NCI-H187 (cell line): ENCODE measurements at regions not wholly inside any gene's neighbourhood (a gene's known extent, or its start where the extent isn't known, plus 50 kb on each side); places are given as distances from the start of the nearest gene placed in this dataset.
"Not testable (repeated sequence)": the region's sequence is repeated elsewhere in the genome, so short reads cannot be mapped to it uniquely, and the experiment has no call there.

Source experiments
- DNase-seq, 2 experiments: peaks; one replicate each; lab custom pipeline; 2025; lab: John Stamatoyannopoulos, UW

GRCh38 chr14:41549821-41550607 lies 56.7 kb upstream of the LRFN5 start:
- DNase-seq: no peak

GRCh38 chr14:41549282-41549681 lies 57.4 kb upstream of the LRFN5 start:
- DNase-seq: no peak

GRCh38 chr14:41548666-41549065 lies 58.0 kb upstream of the LRFN5 start:
- no peak for DNase-seq

GRCh38 chr14:41541333-41541732 lies 65.3 kb upstream of the LRFN5 start:
- DNase-seq: no peak

GRCh38 chr14:41532255-41532654 lies 74.4 kb upstream of the LRFN5 start:
- DNase-seq: no peak

- no peak for DNase-seq
Observed at GRCh38 chr14:41521891-41522290, 84.8 kb upstream of the LRFN5 start.

- not testable (repeated sequence) for DNase-seq
Observed at GRCh38 chr14:41518030-41518429, 88.6 kb upstream of the LRFN5 start.

GRCh38 chr14:41506552-41506951 lies 100.1 kb upstream of the LRFN5 start:
- DNase-seq: no peak

GRCh38 chr14:41505491-41505890 lies 101.2 kb upstream of the LRFN5 start:
- DNase-seq: no peak

- DNase-seq: no peak
Observed at GRCh38 chr14:41498959-41499358, 107.7 kb upstream of the LRFN5 start.

GRCh38 chr14:41490323-41490722 lies 116.4 kb upstream of the LRFN5 start:
- no peak for DNase-seq

GRCh38 chr14:41489315-41489972 lies 117.2 kb upstream of the LRFN5 start:
- no peak for DNase-seq

GRCh38 chr14:41488401-41488800 lies 118.3 kb upstream of the LRFN5 start:
- DNase-seq: no peak

- no peak for DNase-seq
Observed at GRCh38 chr14:41482861-41483260, 123.8 kb upstream of the LRFN5 start.

GRCh38 chr14:41476526-41476925 lies 130.2 kb upstream of the LRFN5 start:
- no peak for DNase-seq

GRCh38 chr14:41461380-41461779 lies 145.3 kb upstream of the LRFN5 start:
- DNase-seq: no peak

- no peak for DNase-seq
Observed at GRCh38 chr14:41457393-41457792, 149.3 kb upstream of the LRFN5 start.

GRCh38 chr14:41449066-41449465 lies 157.6 kb upstream of the LRFN5 start:
- DNase-seq: no peak

GRCh38 chr14:41446008-41446407 lies 160.7 kb upstream of the LRFN5 start:
- DNase-seq: no peak

- DNase-seq: no peak
Observed at GRCh38 chr14:41423503-41423902, 183.2 kb upstream of the LRFN5 start.

- DNase-seq: not testable (repeated sequence)
Observed at GRCh38 chr14:41421308-41421707, 185.4 kb upstream of the LRFN5 start.

- DNase-seq: no peak
Observed at GRCh38 chr14:41419709-41420108, 187.0 kb upstream of the LRFN5 start.

- no peak for DNase-seq
Observed at GRCh38 chr14:41418851-41419250, 187.8 kb upstream of the LRFN5 start.

- no peak for DNase-seq
Observed at GRCh38 chr14:41409806-41410205, 196.9 kb upstream of the LRFN5 start.
